Cardiac muscle cell (in vitro differentiated cells and primary cell): ENCODE measurements at regions not wholly inside any gene's neighbourhood (a gene's known extent, or its start where the extent isn't known, plus 50 kb on each side); places are given as distances from the start of the nearest gene placed in this dataset.

ENCODE experiments used
- DNase-seq, 2 donors: peaks; one replicate each; pipeline versions ENCODE4 v3.0.0 to v3.0.0-alpha.2; 2010 to 2017; ENCODE audit warnings: low read depth in 1 of 2, low spot score in 1 of 2
- H3K27ac ChIP-seq: fragments of 200-600 bp; sonication (generic); 2 replicates; pipeline ENCODE4 v1.5.1; 2016
- H3K27me3 ChIP-seq: fragments of 200-600 bp; sonication (generic); 2 replicates; pipeline ENCODE4 v1.6.0; 2016; ENCODE audit warnings: control low read depth
- H3K36me3 ChIP-seq: fragments of 200-600 bp; sonication (generic); 2 replicates; pipeline ENCODE4 v1.5.1; 2016; ENCODE audit warnings: control low read depth
- H3K4me1 ChIP-seq: fragments of 200-600 bp; sonication (generic); 2 replicates; pipeline ENCODE4 v1.8.1; 2017; ENCODE audit warnings: low read depth, mild to moderate bottlenecking, mixed run types
- H3K4me3 ChIP-seq: fragments of 200-600 bp; sonication (generic); 2 replicates; pipeline ENCODE4 v1.5.1; 2016; ENCODE audit warnings: mild to moderate bottlenecking
- H3K9me3 ChIP-seq: fragments of 200-600 bp; sonication (generic); 2 replicates; pipeline ENCODE4 v1.5.1; 2017; ENCODE audit warnings: low read depth, mild to moderate bottlenecking, control low read depth
- TF ChIP-seq, protein P1 (sequence below): IDR thresholded peaks from 2 replicates; pipeline ENCODE4 v1.5.1; 2012; ENCODE audit warnings: low read depth, mild to moderate bottlenecking, low read length

- no peaks in the 10 kb centered on the region for H3K27me3 ChIP-seq
- DNase-seq, result no peak
- H3K4me1 ChIP-seq, result no peaks in the 10 kb centered on the region
- H3K9me3 ChIP-seq, result no peaks in the 10 kb centered on the region
- TF ChIP-seq, protein P1, sequence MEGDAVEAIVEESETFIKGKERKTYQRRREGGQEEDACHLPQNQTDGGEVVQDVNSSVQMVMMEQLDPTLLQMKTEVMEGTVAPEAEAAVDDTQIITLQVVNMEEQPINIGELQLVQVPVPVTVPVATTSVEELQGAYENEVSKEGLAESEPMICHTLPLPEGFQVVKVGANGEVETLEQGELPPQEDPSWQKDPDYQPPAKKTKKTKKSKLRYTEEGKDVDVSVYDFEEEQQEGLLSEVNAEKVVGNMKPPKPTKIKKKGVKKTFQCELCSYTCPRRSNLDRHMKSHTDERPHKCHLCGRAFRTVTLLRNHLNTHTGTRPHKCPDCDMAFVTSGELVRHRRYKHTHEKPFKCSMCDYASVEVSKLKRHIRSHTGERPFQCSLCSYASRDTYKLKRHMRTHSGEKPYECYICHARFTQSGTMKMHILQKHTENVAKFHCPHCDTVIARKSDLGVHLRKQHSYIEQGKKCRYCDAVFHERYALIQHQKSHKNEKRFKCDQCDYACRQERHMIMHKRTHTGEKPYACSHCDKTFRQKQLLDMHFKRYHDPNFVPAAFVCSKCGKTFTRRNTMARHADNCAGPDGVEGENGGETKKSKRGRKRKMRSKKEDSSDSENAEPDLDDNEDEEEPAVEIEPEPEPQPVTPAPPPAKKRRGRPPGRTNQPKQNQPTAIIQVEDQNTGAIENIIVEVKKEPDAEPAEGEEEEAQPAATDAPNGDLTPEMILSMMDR, result no peak
- no peak overlapping the region for H3K4me3 ChIP-seq
- no peaks in the 10 kb centered on the region for H3K36me3 ChIP-seq
- H3K27ac ChIP-seq, result no peak overlapping the region
These were observed 1407.6 kb downstream of the EPHA7 start for GRCh38 chr6:92011681-92012245.

- TF ChIP-seq, protein P1, result no peak
- H3K27ac ChIP-seq, result no peak overlapping the region
- H3K9me3 ChIP-seq, result no peaks in the 10 kb centered on the region
- no peak for DNase-seq
- H3K4me1 ChIP-seq, result no peaks in the 10 kb centered on the region
- no peaks in the 10 kb centered on the region for H3K36me3 ChIP-seq
- H3K4me3 ChIP-seq, result no peak overlapping the region
- no peaks in the 10 kb centered on the region for H3K27me3 ChIP-seq
These were observed 1410.4 kb downstream of the EPHA7 start for GRCh38 chr6:92008757-92009502.

GRCh38 chr6:92000112-92000511, 1413.2 kb upstream of the MAP3K7 start:
- no peak overlapping the region for H3K27ac ChIP-seq
- H3K36me3 ChIP-seq, result no peaks in the 10 kb centered on the region
- no peaks in the 10 kb centered on the region for H3K9me3 ChIP-seq
- H3K27me3 ChIP-seq, result no peaks in the 10 kb centered on the region
- H3K4me3 ChIP-seq, result no peak overlapping the region
- H3K4me1 ChIP-seq, result no peaks in the 10 kb centered on the region
- TF ChIP-seq, protein P1, result no peak
- DNase-seq, result no peak

- Histone ChIP-seq H3K27me3 (no peaks in the 10 kb centered on the region), H3K4me3 (no peak overlapping the region), H3K36me3 (no peaks in the 10 kb centered on the region), H3K27ac (no peak overlapping the region), H3K4me1 (no peaks in the 10 kb centered on the region), H3K9me3 (no peaks in the 10 kb centered on the region)
- no peak for DNase-seq
- TF ChIP-seq, protein P1, result no peak
These were observed 1407.9 kb upstream of the MAP3K7 start for GRCh38 chr6:91994787-91995186.

GRCh38 chr6:91982559-91982958, 1395.7 kb upstream of the MAP3K7 start:
- Histone ChIP-seq H3K9me3 (no peaks in the 10 kb centered on the region), H3K4me3 (no peak overlapping the region), H3K36me3 (no peaks in the 10 kb centered on the region), H3K27ac (no peak overlapping the region), H3K4me1 (no peaks in the 10 kb centered on the region), H3K27me3 (no peaks in the 10 kb centered on the region)
- TF ChIP-seq, protein P1, result no peak
- DNase-seq, result no peak
